Activated CD8-positive, alpha-beta memory T cell treated with anti-CD3 and anti-CD28 coated beads for 48 hours (primary cell): ENCODE measurements at regions not wholly inside any gene's neighbourhood (a gene's known extent, or its start where the extent isn't known, plus 50 kb on each side); places are given as distances from the start of the nearest gene placed in this dataset.

ENCODE experiments used
- DNase-seq, 3 experiments: peaks; one replicate each; pipeline ENCODE4 v3.0.0-alpha.2; 2020; ENCODE audit warnings: low read depth in 2 of 3, low spot score in 2 of 3

- DNase-seq, result no peak
Measured at GRCh38 chr2:349390-349789, 61.5 kb upstream of the ALKAL2 start.

DNA sequence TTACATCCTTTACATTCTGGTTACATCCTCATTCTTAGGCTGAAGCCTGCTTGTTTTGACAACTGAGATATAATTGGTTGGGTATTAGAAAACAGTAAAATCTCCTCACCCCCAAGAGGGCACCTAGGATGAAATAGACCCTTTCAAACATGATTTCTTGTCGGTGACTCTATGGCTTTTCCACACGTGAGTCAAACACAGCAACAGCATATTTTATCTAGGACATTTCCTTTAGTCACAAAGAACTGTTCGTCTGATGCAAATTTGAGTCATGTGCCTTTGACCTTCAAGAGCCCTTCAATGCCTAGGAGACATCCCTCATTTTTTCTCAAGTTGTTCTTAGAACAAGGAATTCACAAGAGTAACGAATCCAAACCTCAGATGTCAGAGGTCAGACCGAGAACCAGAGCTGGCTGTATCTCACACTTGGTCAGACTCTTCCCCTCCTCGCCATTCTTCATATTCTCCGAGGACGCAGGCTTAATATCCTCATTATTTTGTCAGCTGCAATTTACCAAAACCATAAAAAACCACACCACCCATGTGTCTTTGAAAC is 60.5 kb upstream of the ALKAL2 start:
- DNase-seq, result no peak

- no peak for DNase-seq
Measured at GRCh38 chr2:344811-345210, 56.9 kb upstream of the ALKAL2 start.

DNA sequence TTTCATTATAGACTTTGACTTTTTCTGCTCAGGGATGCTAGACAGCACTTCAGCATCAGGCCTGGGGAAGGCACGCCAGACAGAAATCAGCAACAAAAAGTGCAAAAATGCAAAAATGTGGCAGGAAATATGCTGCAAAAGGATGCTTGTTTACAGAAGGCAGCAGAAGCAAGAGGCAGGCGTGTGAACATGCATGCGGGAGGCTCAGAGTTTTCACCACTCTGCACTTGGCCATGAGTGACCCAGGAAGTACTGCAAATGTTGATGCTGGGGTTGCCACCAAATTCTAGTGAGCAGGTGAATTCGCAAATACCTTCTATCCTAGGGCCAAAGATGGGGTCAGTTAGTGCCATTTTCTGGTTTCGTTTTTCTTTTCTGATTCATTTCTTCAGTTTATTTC is 55.5 kb upstream of the ALKAL2 start:
- no peak for DNase-seq

GRCh38 chr2:341912-342311 is 54.0 kb upstream of the ALKAL2 start:
- DNase-seq, result no peak

DNA sequence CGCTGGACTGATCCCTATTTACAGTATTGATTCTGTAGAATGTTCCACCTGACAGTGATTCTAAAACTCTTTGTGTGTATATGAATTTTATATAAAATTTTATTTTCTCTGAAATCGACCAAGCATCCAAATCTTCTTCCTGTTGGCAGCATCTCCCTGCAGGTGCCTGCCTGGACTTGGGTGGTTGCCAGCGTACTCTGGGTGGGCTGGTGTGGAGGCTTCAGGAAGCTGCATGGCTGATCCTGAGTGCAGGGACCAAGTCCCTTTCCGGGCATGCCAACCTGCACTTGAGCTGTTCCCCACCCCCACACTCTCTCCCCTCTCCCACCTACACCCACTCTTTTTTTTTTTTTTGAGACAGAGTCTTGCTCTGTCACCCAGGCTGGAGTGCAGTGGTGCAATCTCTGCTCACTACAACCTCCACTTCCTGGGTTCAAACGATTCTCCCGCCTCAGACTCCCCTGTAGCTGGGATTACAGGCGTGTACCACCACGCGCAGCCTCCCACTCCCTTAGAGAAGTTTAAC is 53.2 kb upstream of the ALKAL2 start:
- DNase-seq, result no peak
